ENCODE measurements at regions not wholly inside any gene's neighbourhood (a gene's known extent, or its start where the extent isn't known, plus 50 kb on each side); places are given as distances from the start of the nearest gene placed in this dataset.

- TF ChIP-seq ASH2L (IDR thresholded peaks at IDR 0.05; ENCODE audit: low read length) (peak; percentile 61), USF2 (IDR thresholded peaks at IDR 0.05; ENCODE audit: low read length) (no peak), SP2 (IDR thresholded peaks at IDR 0.05; ENCODE audit: low read length) (no peak), NANOG (IDR thresholded peaks at IDR 0.05; ENCODE audit: insufficient read depth, low read depth, low read length, poor library complexity, severe bottlenecking) (no peak), NRF1 (IDR thresholded peaks at IDR 0.05; ENCODE audit: low read depth, low read length) (no peak), CBX8 (IDR thresholded peaks at IDR 0.05; ENCODE audit: borderline replicate concordance, low read depth, low read length) (no peak), MAFK (IDR thresholded peaks at IDR 0.05; ENCODE audit: low read depth, low read length) (no peak), SIRT6 (IDR thresholded peaks at IDR 0.05; ENCODE audit: low read length) (no peak), EP300 (IDR thresholded peaks at IDR 0.05; ENCODE audit: borderline replicate concordance in 1 of 2, low read depth in 2 of 2, low read length in 2 of 2) (no peak; a peak in 1 of 3 replicates), BCL11A (IDR thresholded peaks at IDR 0.05; ENCODE audit: low read depth in 2 of 2, low read length in 2 of 2) (no peak), KDM4A (IDR thresholded peaks at IDR 0.05; ENCODE audit: low read depth, low read length, severe bottlenecking) (peak; percentile 61), JUND (IDR thresholded peaks at IDR 0.05; ENCODE audit: low read length) (no peak), HDAC2 (IDR thresholded peaks at IDR 0.05; ENCODE audit: borderline replicate concordance in 1 of 2, low read depth in 2 of 2, low read length in 2 of 2) (no peak), CHD1 (IDR thresholded peaks at IDR 0.05; ENCODE audit: low read depth, low read length) (no peak), BACH1 (IDR thresholded peaks at IDR 0.05; ENCODE audit: low read length) (no peak), YY1 (IDR thresholded peaks at IDR 0.05; ENCODE audit: low read depth, low read length) (no peak)
- TF ChIP-seq, protein P1, sequence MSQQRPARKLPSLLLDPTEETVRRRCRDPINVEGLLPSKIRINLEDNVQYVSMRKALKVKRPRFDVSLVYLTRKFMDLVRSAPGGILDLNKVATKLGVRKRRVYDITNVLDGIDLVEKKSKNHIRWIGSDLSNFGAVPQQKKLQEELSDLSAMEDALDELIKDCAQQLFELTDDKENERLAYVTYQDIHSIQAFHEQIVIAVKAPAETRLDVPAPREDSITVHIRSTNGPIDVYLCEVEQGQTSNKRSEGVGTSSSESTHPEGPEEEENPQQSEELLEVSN (IDR thresholded peaks at IDR 0.05) = 0 out of 2 replicates have a peak, but pooled peaks have one; percentile 11
- TF ChIP-seq, protein P2, sequence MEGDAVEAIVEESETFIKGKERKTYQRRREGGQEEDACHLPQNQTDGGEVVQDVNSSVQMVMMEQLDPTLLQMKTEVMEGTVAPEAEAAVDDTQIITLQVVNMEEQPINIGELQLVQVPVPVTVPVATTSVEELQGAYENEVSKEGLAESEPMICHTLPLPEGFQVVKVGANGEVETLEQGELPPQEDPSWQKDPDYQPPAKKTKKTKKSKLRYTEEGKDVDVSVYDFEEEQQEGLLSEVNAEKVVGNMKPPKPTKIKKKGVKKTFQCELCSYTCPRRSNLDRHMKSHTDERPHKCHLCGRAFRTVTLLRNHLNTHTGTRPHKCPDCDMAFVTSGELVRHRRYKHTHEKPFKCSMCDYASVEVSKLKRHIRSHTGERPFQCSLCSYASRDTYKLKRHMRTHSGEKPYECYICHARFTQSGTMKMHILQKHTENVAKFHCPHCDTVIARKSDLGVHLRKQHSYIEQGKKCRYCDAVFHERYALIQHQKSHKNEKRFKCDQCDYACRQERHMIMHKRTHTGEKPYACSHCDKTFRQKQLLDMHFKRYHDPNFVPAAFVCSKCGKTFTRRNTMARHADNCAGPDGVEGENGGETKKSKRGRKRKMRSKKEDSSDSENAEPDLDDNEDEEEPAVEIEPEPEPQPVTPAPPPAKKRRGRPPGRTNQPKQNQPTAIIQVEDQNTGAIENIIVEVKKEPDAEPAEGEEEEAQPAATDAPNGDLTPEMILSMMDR (IDR thresholded peaks at IDR 0.05; ENCODE audit: control extremely low read depth in 1 of 3, insufficient read depth in 1 of 3, low read depth in 1 of 3, low read length in 3 of 3) = no peak; a peak in 1 of 4 replicates
- TF ChIP-seq, protein P3, sequence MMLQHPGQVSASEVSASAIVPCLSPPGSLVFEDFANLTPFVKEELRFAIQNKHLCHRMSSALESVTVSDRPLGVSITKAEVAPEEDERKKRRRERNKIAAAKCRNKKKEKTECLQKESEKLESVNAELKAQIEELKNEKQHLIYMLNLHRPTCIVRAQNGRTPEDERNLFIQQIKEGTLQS (IDR thresholded peaks at IDR 0.05; ENCODE audit: insufficient read depth, low read depth, low read length) = no peak
Measured at GRCh38 chr2:134120733-134121630, 132.9 kb upstream of the MGAT5 start (continued).

Measured in H1 (cell line).